ENCODE measurements at regions not wholly inside any gene's neighbourhood (a gene's known extent, or its start where the extent isn't known, plus 50 kb on each side); places are given as distances from the start of the nearest gene placed in this dataset.

DNA sequence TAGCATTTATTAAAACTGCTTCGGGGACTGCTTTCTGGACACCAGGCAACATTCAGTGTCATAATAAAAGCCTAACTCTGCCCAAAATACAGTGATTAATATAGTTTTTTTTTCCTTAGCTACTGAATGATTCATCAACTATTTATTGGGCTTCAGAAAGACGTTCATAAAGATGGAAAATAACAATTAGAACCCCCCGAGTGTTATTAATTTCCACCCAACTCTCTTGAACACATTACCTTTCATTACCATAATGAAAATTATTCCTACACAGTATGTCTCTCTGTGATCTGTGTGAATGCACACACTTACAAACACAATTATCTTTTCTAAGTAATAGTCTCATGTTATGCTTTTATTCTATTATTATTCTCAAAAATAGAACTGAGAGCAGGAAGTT, 473.0 kb downstream of the ADAMTS20 start:
- TF ChIP-seq, protein P1, sequence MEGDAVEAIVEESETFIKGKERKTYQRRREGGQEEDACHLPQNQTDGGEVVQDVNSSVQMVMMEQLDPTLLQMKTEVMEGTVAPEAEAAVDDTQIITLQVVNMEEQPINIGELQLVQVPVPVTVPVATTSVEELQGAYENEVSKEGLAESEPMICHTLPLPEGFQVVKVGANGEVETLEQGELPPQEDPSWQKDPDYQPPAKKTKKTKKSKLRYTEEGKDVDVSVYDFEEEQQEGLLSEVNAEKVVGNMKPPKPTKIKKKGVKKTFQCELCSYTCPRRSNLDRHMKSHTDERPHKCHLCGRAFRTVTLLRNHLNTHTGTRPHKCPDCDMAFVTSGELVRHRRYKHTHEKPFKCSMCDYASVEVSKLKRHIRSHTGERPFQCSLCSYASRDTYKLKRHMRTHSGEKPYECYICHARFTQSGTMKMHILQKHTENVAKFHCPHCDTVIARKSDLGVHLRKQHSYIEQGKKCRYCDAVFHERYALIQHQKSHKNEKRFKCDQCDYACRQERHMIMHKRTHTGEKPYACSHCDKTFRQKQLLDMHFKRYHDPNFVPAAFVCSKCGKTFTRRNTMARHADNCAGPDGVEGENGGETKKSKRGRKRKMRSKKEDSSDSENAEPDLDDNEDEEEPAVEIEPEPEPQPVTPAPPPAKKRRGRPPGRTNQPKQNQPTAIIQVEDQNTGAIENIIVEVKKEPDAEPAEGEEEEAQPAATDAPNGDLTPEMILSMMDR (IDR thresholded peaks at IDR 0.05; ENCODE audit: insufficient read depth, low read depth, low read length): no peak
- H3K4me3 ChIP-seq (ENCODE audit: low read depth, low read length): no peak overlapping the region
- DNase-seq (ENCODE audit: low read depth): no peak

DNA sequence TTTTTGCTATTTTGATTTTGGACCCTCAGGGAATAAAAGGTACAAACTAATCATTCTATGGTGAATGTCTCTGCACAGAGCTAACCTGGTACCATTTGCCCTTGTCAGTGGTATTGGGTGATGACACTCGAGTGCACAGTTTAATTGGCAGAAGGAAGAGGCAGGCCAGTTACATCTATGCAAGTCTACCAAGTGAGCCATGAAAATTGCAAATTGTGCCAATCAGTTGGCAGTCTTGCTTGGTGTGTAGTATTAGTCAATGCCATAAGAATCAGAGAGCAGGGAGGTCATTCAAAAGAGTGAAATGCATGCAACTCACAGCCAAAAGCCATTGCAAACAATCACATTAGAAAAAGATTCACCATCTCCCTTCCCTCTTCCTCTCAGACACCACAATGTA, 479.6 kb downstream of the ADAMTS20 start:
- no peak for DNase-seq (ENCODE audit: low read depth)
- TF ChIP-seq, protein P1 (IDR thresholded peaks at IDR 0.05; ENCODE audit: insufficient read depth, low read depth, low read length): no peak
- H3K4me3 ChIP-seq (ENCODE audit: low read depth, low read length): no peak overlapping the region

DNA sequence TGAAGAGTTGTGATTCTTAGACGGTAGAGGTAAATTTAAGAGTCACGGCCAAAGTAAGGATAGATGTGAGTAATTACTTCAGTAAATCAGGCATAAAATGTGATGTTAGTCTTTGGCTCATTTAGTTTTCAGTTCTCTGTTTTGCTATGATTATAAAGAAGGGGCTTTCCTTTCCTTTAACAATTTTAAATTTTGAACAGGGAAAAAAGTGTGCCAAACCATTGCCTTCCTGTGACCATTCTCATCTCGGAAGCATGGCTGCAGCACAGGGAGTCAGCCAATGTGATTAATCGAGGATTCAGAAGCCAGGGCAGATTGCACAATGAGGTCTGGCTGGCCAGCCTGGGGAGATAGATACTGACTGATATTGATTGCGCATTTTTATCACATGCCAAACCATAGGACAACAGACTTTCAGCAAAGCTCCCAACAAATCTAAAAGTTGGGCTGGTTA, 480.2 kb upstream of the PRICKLE1 start:
- no peak overlapping the region for H3K4me3 ChIP-seq (ENCODE audit: low read depth, low read length)
- DNase-seq (ENCODE audit: low read depth): no peak
- TF ChIP-seq, protein P1 (IDR thresholded peaks at IDR 0.05; ENCODE audit: insufficient read depth, low read depth, low read length): no peak

DNA sequence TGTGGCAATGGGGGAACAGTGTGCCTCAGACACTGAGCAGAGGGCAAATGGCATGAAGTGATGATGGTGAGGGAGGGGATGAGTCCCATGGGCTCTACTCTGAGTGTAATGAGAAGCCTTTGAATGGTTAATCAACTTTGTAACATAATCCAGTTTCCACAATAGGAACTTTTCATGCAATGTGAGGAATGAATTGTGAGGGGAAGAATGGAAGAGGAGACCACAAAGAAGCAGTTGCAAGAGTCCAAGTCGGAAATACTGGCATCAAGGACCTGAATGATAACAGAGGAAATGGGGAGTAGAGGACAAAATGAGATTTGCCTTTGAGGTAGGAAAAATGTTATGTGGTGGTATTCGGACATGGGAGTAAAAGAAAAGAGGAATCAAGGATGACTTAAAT, 476.9 kb upstream of the PRICKLE1 start:
- TF ChIP-seq, protein P1 (IDR thresholded peaks at IDR 0.05; ENCODE audit: insufficient read depth, low read depth, low read length): no peak
- no peak overlapping the region for H3K4me3 ChIP-seq (ENCODE audit: low read depth, low read length)
- DNase-seq (ENCODE audit: low read depth): no peak

DNA sequence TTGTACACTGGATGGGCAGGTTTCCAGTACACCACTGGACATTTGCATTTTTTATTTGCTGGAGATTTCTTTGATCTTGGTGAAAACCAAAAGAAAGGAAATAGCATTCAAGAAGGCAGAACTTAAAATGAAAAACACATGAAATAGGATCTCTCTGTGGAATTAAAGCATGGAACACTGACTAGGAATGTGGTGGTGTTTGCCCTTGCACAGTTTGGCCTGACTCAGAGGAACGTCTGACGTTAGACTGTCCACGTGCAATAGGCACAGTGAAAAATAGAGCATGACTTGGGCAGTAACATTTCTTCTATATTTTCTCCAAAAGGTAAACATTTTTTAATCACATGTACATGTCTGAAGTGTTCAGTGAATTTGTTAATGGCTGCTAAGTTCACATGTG, 474.1 kb upstream of the PRICKLE1 start:
- TF ChIP-seq, protein P1 (IDR thresholded peaks at IDR 0.05; ENCODE audit: insufficient read depth, low read depth, low read length): no peak
- no peak overlapping the region for H3K4me3 ChIP-seq (ENCODE audit: low read depth, low read length)
- peak; percentile 64 for DNase-seq (ENCODE audit: low read depth)

DNA sequence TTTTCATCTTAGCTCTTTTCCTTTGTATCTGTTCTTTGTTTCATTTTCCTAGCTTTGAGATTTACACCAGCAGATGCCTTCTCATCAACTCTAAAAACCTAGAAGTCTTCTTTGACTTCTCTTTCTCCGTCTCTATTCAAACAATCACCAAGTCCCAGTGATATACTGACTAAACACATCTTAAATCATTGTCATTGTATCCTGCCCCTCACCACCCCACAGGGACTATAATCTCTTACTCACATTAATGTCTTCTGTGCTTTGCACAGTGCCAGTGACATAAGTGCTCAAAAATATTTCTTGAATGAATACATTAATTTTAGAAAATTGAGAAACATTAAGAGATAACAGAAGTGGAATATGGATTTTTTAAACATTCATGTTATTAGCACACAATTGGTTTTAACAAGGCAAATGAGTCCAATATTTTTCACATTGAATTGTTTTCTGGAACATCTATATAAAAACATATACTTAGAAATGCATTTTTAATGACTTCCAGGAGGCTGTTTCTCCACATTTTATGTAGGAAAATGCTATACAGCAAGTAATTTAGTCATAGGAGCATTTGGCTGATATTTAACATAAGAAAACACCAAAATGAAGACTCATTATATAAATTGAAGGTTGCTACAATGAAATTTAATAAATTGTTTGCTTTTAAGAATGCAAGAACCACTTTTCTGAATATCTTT, 472.8 kb upstream of the PRICKLE1 start:
- no peak overlapping the region for H3K4me3 ChIP-seq (ENCODE audit: low read depth, low read length)
- TF ChIP-seq, protein P1 (IDR thresholded peaks at IDR 0.05; ENCODE audit: insufficient read depth, low read depth, low read length): no peak
- no peak for DNase-seq (ENCODE audit: low read depth)

DNA sequence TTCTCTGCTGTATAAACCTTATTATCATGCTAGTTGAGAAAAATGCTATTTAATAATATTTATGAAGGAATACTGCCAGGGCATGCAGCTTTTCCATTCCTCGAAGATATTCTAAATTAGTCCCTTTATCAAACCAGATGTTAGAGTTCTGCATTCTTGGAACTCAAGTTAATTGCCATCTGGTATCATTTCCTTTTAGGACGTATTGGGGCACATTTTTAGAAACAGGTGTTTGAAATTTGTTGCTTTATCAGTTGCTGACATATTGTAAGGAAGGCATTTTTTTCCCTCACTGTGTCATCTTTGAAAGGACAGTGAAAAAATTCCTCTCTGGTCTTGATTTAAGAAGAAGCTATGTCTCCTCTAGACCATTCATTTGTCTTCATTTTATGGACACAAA, 471.2 kb upstream of the PRICKLE1 start:
- no peak for DNase-seq (ENCODE audit: low read depth)
- no peak overlapping the region for H3K4me3 ChIP-seq (ENCODE audit: low read depth, low read length)
- TF ChIP-seq, protein P1 (IDR thresholded peaks at IDR 0.05; ENCODE audit: insufficient read depth, low read depth, low read length): no peak

Data from fibroblast of villous mesenchyme (primary cell).